PC-9 (cell line): ENCODE measurements at regions not wholly inside any gene's neighbourhood (a gene's known extent, or its start where the extent isn't known, plus 50 kb on each side); places are given as distances from the start of the nearest gene placed in this dataset.

Source experiments
- BruUV-seq: library from RNA; stranded (reverse); fragments of 400-500 nt; replicated peaks from 2 replicates; lab custom pipeline; 2021; lab: Mats Ljungman, UMichigan
- CTCF ChIA-PET: fragments of 300-600 bp; sonication (Branson Sonifier 250); formaldehyde crosslinking; loops from one replicate; lab custom pipeline; 2022; ENCODE audit warnings: antibody characterized with exemption; lab: Charles Lee
- POLR2A ChIA-PET: fragments of 300-600 bp; sonication (Branson Sonifier 250); formaldehyde crosslinking; loops from one replicate; lab custom pipeline; 2022; ENCODE audit warnings: antibody characterized with exemption; ENCODE audit not compliant: unreplicated experiment; lab: Charles Lee
- DNase-seq, 2 experiments: peaks; one replicate each; pipeline versions ENCODE4 v3.0.0 to v3.0.0-alpha.2; 2015 to 2022; ENCODE audit warnings: mixed read lengths in 1 of 2
- H2AFZ ChIP-seq: fragments of 200-600 bp; sonication (generic); 2 replicates; pipeline ENCODE4 v1.8.1; 2017; ENCODE audit warnings: antibody characterized with exemption
- H3F3A ChIP-seq: fragments of 200-600 bp; sonication (generic); 2 replicates; pipeline ENCODE4 v1.8.1; 2017; ENCODE audit warnings: antibody characterized with exemption, mild to moderate bottlenecking, low read depth; ENCODE audit not compliant: insufficient read depth
- H3K27ac ChIP-seq: fragments of 200-600 bp; sonication (generic); 2 replicates; pipeline ENCODE4 v1.6.1; 2016; ENCODE audit warnings: mixed run types
- H3K27me3 ChIP-seq: fragments of 200-600 bp; sonication (generic); 2 replicates; pipeline ENCODE4 v1.6.1; 2016; ENCODE audit warnings: low read depth, mixed run types; ENCODE audit not compliant: insufficient read depth
- H3K36me3 ChIP-seq: fragments of 200-600 bp; sonication (generic); 2 replicates; pipeline ENCODE4 v1.6.1; 2016; ENCODE audit warnings: low read depth, mixed run types
- H3K4me1 ChIP-seq: fragments of 200-600 bp; sonication (generic); replicated peaks from 2 replicates; pipeline ENCODE4 v1.6.1; 2016; ENCODE audit warnings: mixed run types; ENCODE audit not compliant: insufficient read depth
- H3K4me2 ChIP-seq: fragments of 200-600 bp; sonication (generic); 2 replicates; pipeline ENCODE4 v1.6.1; 2017; ENCODE audit warnings: mixed run types
- H3K4me3 ChIP-seq: fragments of 200-600 bp; sonication (generic); 2 replicates; pipeline ENCODE4 v1.6.1; 2016; ENCODE audit warnings: mixed run types
- H3K79me2 ChIP-seq: fragments of 200-600 bp; sonication (generic); 2 replicates; pipeline ENCODE4 v1.6.1; 2017; ENCODE audit warnings: low read depth, mixed run types
- H3K9me2 ChIP-seq: fragments of 200-600 bp; sonication (generic); 2 replicates; pipeline ENCODE4 v1.8.1; 2017; ENCODE audit warnings: mild to moderate bottlenecking; ENCODE audit not compliant: insufficient read depth
- H3K9me3 ChIP-seq: fragments of 200-600 bp; sonication (generic); 2 replicates; pipeline ENCODE4 v1.8.1; 2016; ENCODE audit warnings: low read depth; ENCODE audit not compliant: insufficient read depth
- H4K20me1 ChIP-seq: fragments of 200-600 bp; sonication (generic); 2 replicates; pipeline ENCODE4 v1.8.1; 2017; ENCODE audit not compliant: insufficient read depth
- EZH2 ChIP-seq: fragments of 200-600 bp; sonication (generic); IDR thresholded peaks from 2 replicates; pipeline ENCODE4 v1.8.0; 2017; ENCODE audit warnings: antibody characterized with exemption, low read depth
- intact Hi-C: fragments of 100-400 bp; cut with micrococcal nuclease; formaldehyde crosslinking; loops from one replicate; pipeline ENCODE4 v1.10.0; 2022; ENCODE audit not compliant: unreplicated experiment
- TF ChIP-seq, protein P1 (sequence below): fragments of 200-600 bp; sonication (generic); conservative IDR thresholded peaks from 2 replicates; pipeline ENCODE4 v1.6.1; 2017; ENCODE audit warnings: mixed run types, antibody characterized with exemption, mild to moderate bottlenecking, moderate library complexity

DNA sequence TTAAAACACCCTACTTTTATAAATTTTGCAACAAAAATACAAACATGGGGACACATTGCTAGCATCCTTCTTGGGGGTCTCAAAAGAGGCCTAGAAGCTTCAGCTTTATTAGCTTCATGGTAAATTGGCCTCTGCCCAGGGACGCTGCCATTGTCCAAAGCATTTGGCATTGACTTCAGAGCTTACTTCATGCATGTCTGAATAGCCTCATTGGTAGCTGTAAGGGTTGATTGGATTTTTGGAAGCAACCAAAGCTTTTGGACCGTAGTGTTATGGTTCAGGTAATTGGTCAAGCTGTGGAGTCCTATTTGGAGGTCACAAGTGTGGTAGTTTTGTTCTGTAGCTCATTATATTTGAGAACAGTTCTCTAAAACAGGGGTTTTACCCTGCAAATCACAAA lies 411.7 kb upstream of the SLC24A2 start:
- POLR2A ChIA-PET, result no interaction called here
- no peak for DNase-seq

DNA sequence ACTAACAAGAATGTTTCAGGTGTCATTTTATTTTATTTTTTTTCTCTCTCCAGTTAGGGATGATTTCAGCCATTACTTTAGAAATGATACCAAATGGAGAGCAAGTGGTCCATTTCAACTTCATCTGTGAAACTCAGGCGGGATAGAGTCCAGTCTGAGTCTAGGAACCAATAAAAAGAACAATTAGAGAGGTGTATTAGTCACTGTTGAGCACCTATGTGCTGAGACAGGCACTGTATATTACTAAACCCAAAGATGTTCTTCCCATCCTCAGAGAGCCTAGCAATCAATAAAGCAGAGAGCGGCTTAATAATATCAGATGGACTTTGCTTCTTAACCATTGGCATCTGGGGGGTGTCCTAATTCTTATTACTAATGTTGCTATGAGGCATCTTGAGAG lies 410.3 kb upstream of the SLC24A2 start:
- no peak overlapping the region for H3K4me2 ChIP-seq
- no peak overlapping the region for H3K4me3 ChIP-seq
- ChIA-PET POLR2A (no interaction called here), CTCF (no interaction called here)
- H3K9me2 ChIP-seq, result no peaks in the 10 kb centered on the region
- TF ChIP-seq, protein P1, sequence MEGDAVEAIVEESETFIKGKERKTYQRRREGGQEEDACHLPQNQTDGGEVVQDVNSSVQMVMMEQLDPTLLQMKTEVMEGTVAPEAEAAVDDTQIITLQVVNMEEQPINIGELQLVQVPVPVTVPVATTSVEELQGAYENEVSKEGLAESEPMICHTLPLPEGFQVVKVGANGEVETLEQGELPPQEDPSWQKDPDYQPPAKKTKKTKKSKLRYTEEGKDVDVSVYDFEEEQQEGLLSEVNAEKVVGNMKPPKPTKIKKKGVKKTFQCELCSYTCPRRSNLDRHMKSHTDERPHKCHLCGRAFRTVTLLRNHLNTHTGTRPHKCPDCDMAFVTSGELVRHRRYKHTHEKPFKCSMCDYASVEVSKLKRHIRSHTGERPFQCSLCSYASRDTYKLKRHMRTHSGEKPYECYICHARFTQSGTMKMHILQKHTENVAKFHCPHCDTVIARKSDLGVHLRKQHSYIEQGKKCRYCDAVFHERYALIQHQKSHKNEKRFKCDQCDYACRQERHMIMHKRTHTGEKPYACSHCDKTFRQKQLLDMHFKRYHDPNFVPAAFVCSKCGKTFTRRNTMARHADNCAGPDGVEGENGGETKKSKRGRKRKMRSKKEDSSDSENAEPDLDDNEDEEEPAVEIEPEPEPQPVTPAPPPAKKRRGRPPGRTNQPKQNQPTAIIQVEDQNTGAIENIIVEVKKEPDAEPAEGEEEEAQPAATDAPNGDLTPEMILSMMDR, result no peak
- no peak for TF ChIP-seq EZH2
- DNase-seq, result no peak
- H2AFZ ChIP-seq, result no peak overlapping the region
- no TSS peak for BruUV-seq
- no peaks in the 10 kb centered on the region for H3K9me3 ChIP-seq
- no peaks in the 10 kb centered on the region for H3K36me3 ChIP-seq
- H3F3A ChIP-seq, result no peaks in the 10 kb centered on the region
- intact Hi-C loops, result no loop called here
- no peaks in the 10 kb centered on the region for H3K27me3 ChIP-seq
- H3K4me1 ChIP-seq, result no peaks in the 10 kb centered on the region
- H3K27ac ChIP-seq, result no peak overlapping the region
- no peaks in the 10 kb centered on the region for H4K20me1 ChIP-seq
- H3K79me2 ChIP-seq, result no peaks in the 10 kb centered on the region

More for the DNA sequence above, 411.7 kb upstream of the SLC24A2 start:
- Histone ChIP-seq H3F3A (no peaks in the 10 kb centered on the region), H3K4me3 (no peak overlapping the region), H3K9me3 (no peaks in the 10 kb centered on the region), H3K4me2 (no peak overlapping the region), H3K9me2 (no peaks in the 10 kb centered on the region), H3K79me2 (no peaks in the 10 kb centered on the region), H3K4me1 (no peaks in the 10 kb centered on the region), H3K36me3 (no peaks in the 10 kb centered on the region), H2AFZ (no peak overlapping the region), H3K27me3 (no peaks in the 10 kb centered on the region), H3K27ac (no peak overlapping the region), H4K20me1 (no peaks in the 10 kb centered on the region)
- no TSS peak for BruUV-seq
- intact Hi-C loops, result no loop called here
- TF ChIP-seq, protein P1, result no peak
- no peak for TF ChIP-seq EZH2
- CTCF ChIA-PET, result no interaction called here

DNA sequence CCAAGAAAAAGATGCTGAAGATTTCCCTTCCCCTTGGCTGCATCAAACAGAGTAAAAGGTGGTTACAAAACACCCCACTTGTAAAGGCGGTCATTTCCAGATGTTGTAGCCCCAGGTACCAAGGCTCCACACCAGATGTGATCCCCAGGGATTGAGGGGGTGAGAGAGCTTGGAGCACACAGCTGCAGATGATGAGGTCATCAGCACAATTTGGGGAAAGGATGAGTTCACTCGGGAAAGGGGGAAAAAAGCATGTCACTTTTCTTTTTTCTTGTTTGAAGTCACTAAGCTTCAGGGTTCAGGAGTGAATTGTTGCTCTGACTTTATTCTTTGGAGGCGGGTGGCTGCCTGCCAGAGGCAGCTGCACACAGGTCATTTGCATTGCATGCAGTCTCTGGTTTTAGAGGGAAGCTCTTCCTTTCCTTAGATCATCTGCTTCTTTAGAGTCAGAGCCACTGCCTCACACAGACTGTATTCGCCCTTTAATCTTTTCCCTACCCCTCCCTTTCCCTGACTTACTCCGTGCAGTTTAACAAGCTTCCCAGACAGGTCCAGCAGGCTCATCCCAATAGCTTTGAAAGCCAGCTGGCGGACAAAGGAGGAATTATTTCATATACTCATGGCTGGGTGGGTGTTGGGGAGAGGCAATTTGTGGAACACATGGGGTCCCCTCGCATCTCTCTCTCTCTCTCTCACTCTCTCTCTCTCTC lies 409.3 kb upstream of the SLC24A2 start:
- Histone ChIP-seq H3K9me2 (no peaks in the 10 kb centered on the region), H4K20me1 (no peaks in the 10 kb centered on the region), H2AFZ (no peak overlapping the region), H3F3A (no peaks in the 10 kb centered on the region), H3K79me2 (no peaks in the 10 kb centered on the region), H3K4me2 (no peak overlapping the region), H3K4me3 (no peak overlapping the region), H3K4me1 (no peaks in the 10 kb centered on the region), H3K27me3 (no peaks in the 10 kb centered on the region), H3K9me3 (no peaks in the 10 kb centered on the region), H3K27ac (no peak overlapping the region), H3K36me3 (no peaks in the 10 kb centered on the region)
- DNase-seq, result no peak
- no TSS peak for BruUV-seq
- TF ChIP-seq EZH2, result no peak
- TF ChIP-seq, protein P1, result no peak
- intact Hi-C loops, result no loop called here
- ChIA-PET POLR2A (interaction anchor here (0.6 kb wide), 1 partner anchor 1122 kb away, joined by 3 read pairs; no protein-coding TSS in a partner anchor), CTCF (no interaction called here)
